ENCODE measurements at regions not wholly inside any gene's neighbourhood (a gene's known extent, or its start where the extent isn't known, plus 50 kb on each side); places are given as distances from the start of the nearest gene placed in this dataset.

GRCh38 chr21:16241016-16241415, 511.2 kb downstream of the USP25 start:
- no peaks in the 10 kb centered on the region for H3K27me3 ChIP-seq (replicated peaks; ENCODE audit: control insufficient read depth, insufficient read depth, low read length)
- DNase-seq (ENCODE audit: low read depth): no peak
- H3K9me3 ChIP-seq (ENCODE audit: control insufficient read depth, low read length): no peaks in the 10 kb centered on the region
- H3K36me3 ChIP-seq (ENCODE audit: control insufficient read depth, insufficient read depth, low read length, severe bottlenecking): no peaks in the 10 kb centered on the region
- no peak overlapping the region for H3K9ac ChIP-seq (ENCODE audit: low read length)
- H3K4me1 ChIP-seq (ENCODE audit: control insufficient read depth, insufficient read depth, low read length): peaks cover 4% of the 10 kb centered on the region
- H3K4me3 ChIP-seq (ENCODE audit: low read length): no peak overlapping the region

- Histone ChIP-seq H3K4me3 (ENCODE audit: low read length) (no peak overlapping the region), H3K27me3 (replicated peaks; ENCODE audit: control insufficient read depth, insufficient read depth, low read length) (no peaks in the 10 kb centered on the region), H3K4me1 (ENCODE audit: control insufficient read depth, insufficient read depth, low read length) (peaks cover 4% of the 10 kb centered on the region), H3K36me3 (ENCODE audit: control insufficient read depth, insufficient read depth, low read length, severe bottlenecking) (no peaks in the 10 kb centered on the region), H3K9ac (ENCODE audit: low read length) (no peak overlapping the region), H3K9me3 (ENCODE audit: control insufficient read depth, low read length) (no peaks in the 10 kb centered on the region)
- no peak for DNase-seq (ENCODE audit: low read depth)
Observed at GRCh38 chr21:16241479-16241963, 511.7 kb downstream of the USP25 start.

GRCh38 chr21:16243396-16243795, 513.6 kb downstream of the USP25 start:
- Histone ChIP-seq H3K9ac (ENCODE audit: low read length) (no peak overlapping the region), H3K27me3 (replicated peaks; ENCODE audit: control insufficient read depth, insufficient read depth, low read length) (no peaks in the 10 kb centered on the region), H3K4me3 (ENCODE audit: low read length) (no peak overlapping the region), H3K4me1 (ENCODE audit: control insufficient read depth, insufficient read depth, low read length) (peaks cover 4% of the 10 kb centered on the region), H3K9me3 (ENCODE audit: control insufficient read depth, low read length) (no peaks in the 10 kb centered on the region), H3K36me3 (ENCODE audit: control insufficient read depth, insufficient read depth, low read length, severe bottlenecking) (no peaks in the 10 kb centered on the region)
- no peak for DNase-seq (ENCODE audit: low read depth)

GRCh38 chr21:16248705-16249104, 518.9 kb downstream of the USP25 start:
- no peak for DNase-seq (ENCODE audit: low read depth)
- H3K9ac ChIP-seq (ENCODE audit: low read length): no peak overlapping the region
- no peak overlapping the region for H3K4me3 ChIP-seq (ENCODE audit: low read length)
- no peaks in the 10 kb centered on the region for H3K27me3 ChIP-seq (replicated peaks; ENCODE audit: control insufficient read depth, insufficient read depth, low read length)
- no peaks in the 10 kb centered on the region for H3K4me1 ChIP-seq (ENCODE audit: control insufficient read depth, insufficient read depth, low read length)
- H3K9me3 ChIP-seq (ENCODE audit: control insufficient read depth, low read length): no peaks in the 10 kb centered on the region
- H3K36me3 ChIP-seq (ENCODE audit: control insufficient read depth, insufficient read depth, low read length, severe bottlenecking): no peaks in the 10 kb centered on the region

- H3K4me1 ChIP-seq (ENCODE audit: control insufficient read depth, insufficient read depth, low read length): no peaks in the 10 kb centered on the region
- H3K9ac ChIP-seq (ENCODE audit: low read length): no peak overlapping the region
- H3K36me3 ChIP-seq (ENCODE audit: control insufficient read depth, insufficient read depth, low read length, severe bottlenecking): no peaks in the 10 kb centered on the region
- no peaks in the 10 kb centered on the region for H3K9me3 ChIP-seq (ENCODE audit: control insufficient read depth, low read length)
- DNase-seq (ENCODE audit: low read depth): no peak
- no peaks in the 10 kb centered on the region for H3K27me3 ChIP-seq (replicated peaks; ENCODE audit: control insufficient read depth, insufficient read depth, low read length)
- H3K4me3 ChIP-seq (ENCODE audit: low read length): no peak overlapping the region
Observed at GRCh38 chr21:16250273-16250672, 520.5 kb downstream of the USP25 start.

GRCh38 chr21:16258844-16259611, 529.2 kb downstream of the USP25 start:
- no peak for DNase-seq (ENCODE audit: low read depth)
- no peaks in the 10 kb centered on the region for H3K36me3 ChIP-seq (ENCODE audit: control insufficient read depth, insufficient read depth, low read length, severe bottlenecking)
- H3K4me3 ChIP-seq (ENCODE audit: low read length): no peak overlapping the region
- no peaks in the 10 kb centered on the region for H3K27me3 ChIP-seq (replicated peaks; ENCODE audit: control insufficient read depth, insufficient read depth, low read length)
- no peak overlapping the region for H3K9ac ChIP-seq (ENCODE audit: low read length)
- H3K4me1 ChIP-seq (ENCODE audit: control insufficient read depth, insufficient read depth, low read length): peaks cover 2% of the 10 kb centered on the region
- H3K9me3 ChIP-seq (ENCODE audit: control insufficient read depth, low read length): no peaks in the 10 kb centered on the region

GRCh38 chr21:16262091-16262490, 532.3 kb downstream of the USP25 start:
- H3K27me3 ChIP-seq (replicated peaks; ENCODE audit: control insufficient read depth, insufficient read depth, low read length): no peaks in the 10 kb centered on the region
- DNase-seq (ENCODE audit: low read depth): no peak
- H3K4me1 ChIP-seq (ENCODE audit: control insufficient read depth, insufficient read depth, low read length): peaks cover 10% of the 10 kb centered on the region
- H3K9me3 ChIP-seq (ENCODE audit: control insufficient read depth, low read length): no peaks in the 10 kb centered on the region
- no peak overlapping the region for H3K9ac ChIP-seq (ENCODE audit: low read length)
- H3K4me3 ChIP-seq (ENCODE audit: low read length): no peak overlapping the region
- H3K36me3 ChIP-seq (ENCODE audit: control insufficient read depth, insufficient read depth, low read length, severe bottlenecking): no peaks in the 10 kb centered on the region

GRCh38 chr21:16264319-16264718, 534.5 kb downstream of the USP25 start:
- Histone ChIP-seq H3K4me3 (ENCODE audit: low read length) (peak overlapping the region; percentile 82), H3K27me3 (replicated peaks; ENCODE audit: control insufficient read depth, insufficient read depth, low read length) (no peaks in the 10 kb centered on the region), H3K36me3 (ENCODE audit: control insufficient read depth, insufficient read depth, low read length, severe bottlenecking) (no peaks in the 10 kb centered on the region), H3K4me1 (ENCODE audit: control insufficient read depth, insufficient read depth, low read length) (peaks cover 10% of the 10 kb centered on the region), H3K9ac (ENCODE audit: low read length) (peak overlapping the region; percentile 72), H3K9me3 (ENCODE audit: control insufficient read depth, low read length) (no peaks in the 10 kb centered on the region)
- no peak for DNase-seq (ENCODE audit: low read depth)

- H3K36me3 ChIP-seq (ENCODE audit: control insufficient read depth, insufficient read depth, low read length, severe bottlenecking): no peaks in the 10 kb centered on the region
- no peak overlapping the region for H3K4me3 ChIP-seq (ENCODE audit: low read length)
- peaks cover 6% of the 10 kb centered on the region for H3K4me1 ChIP-seq (ENCODE audit: control insufficient read depth, insufficient read depth, low read length)
- no peaks in the 10 kb centered on the region for H3K9me3 ChIP-seq (ENCODE audit: control insufficient read depth, low read length)
- no peaks in the 10 kb centered on the region for H3K27me3 ChIP-seq (replicated peaks; ENCODE audit: control insufficient read depth, insufficient read depth, low read length)
- H3K9ac ChIP-seq (ENCODE audit: low read length): no peak overlapping the region
- no peak for DNase-seq (ENCODE audit: low read depth)
Observed at GRCh38 chr21:16269476-16269875, 539.7 kb downstream of the USP25 start.

GRCh38 chr21:16279731-16280581, 550.2 kb downstream of the USP25 start:
- H3K9me3 ChIP-seq (ENCODE audit: control insufficient read depth, low read length): no peaks in the 10 kb centered on the region

GRCh38 chr21:16280686-16281091, 550.9 kb downstream of the USP25 start:
- H3K9me3 ChIP-seq (ENCODE audit: control insufficient read depth, low read length): no peaks in the 10 kb centered on the region
- H3K9ac ChIP-seq (ENCODE audit: low read length): peak overlapping the region; percentile 80
- no peaks in the 10 kb centered on the region for H3K27me3 ChIP-seq (replicated peaks; ENCODE audit: control insufficient read depth, insufficient read depth, low read length)
- H3K36me3 ChIP-seq (ENCODE audit: control insufficient read depth, insufficient read depth, low read length, severe bottlenecking): no peaks in the 10 kb centered on the region
- peak; percentile 8 for DNase-seq (ENCODE audit: low read depth)
- H3K4me1 ChIP-seq (ENCODE audit: control insufficient read depth, insufficient read depth, low read length): peaks cover 35% of the 10 kb centered on the region
- peak overlapping the region; percentile 69 for H3K4me3 ChIP-seq (ENCODE audit: low read length)

More at GRCh38 chr21:16279731-16280581, 550.2 kb downstream of the USP25 start:
- no peaks in the 10 kb centered on the region for H3K27me3 ChIP-seq (replicated peaks; ENCODE audit: control insufficient read depth, insufficient read depth, low read length)
- DNase-seq (ENCODE audit: low read depth): peak; percentile 76
- peaks cover 35% of the 10 kb centered on the region for H3K4me1 ChIP-seq (ENCODE audit: control insufficient read depth, insufficient read depth, low read length)
- peak overlapping the region; percentile 80 for H3K9ac ChIP-seq (ENCODE audit: low read length)
- H3K4me3 ChIP-seq (ENCODE audit: low read length): peak overlapping the region; percentile 69
- no peaks in the 10 kb centered on the region for H3K36me3 ChIP-seq (ENCODE audit: control insufficient read depth, insufficient read depth, low read length, severe bottlenecking)
